H1 (cell line): ENCODE measurements at regions not wholly inside any gene's neighbourhood (a gene's known extent, or its start where the extent isn't known, plus 50 kb on each side); places are given as distances from the start of the nearest gene placed in this dataset.

Experiments used
- CTCF ChIA-PET: fragments of 300-600 bp; sonication (Branson Sonifier 250); formaldehyde crosslinking; loops from one replicate; lab custom pipeline; 2021; ENCODE audit not compliant: partially characterized antibody; lab: Charles Lee
- POLR2A ChIA-PET: fragments of 300-600 bp; sonication (Branson Sonifier 250); formaldehyde crosslinking; loops from one replicate; lab custom pipeline; 2021; ENCODE audit warnings: inconsistent platforms; ENCODE audit not compliant: partially characterized antibody; lab: Charles Lee
- DNase-seq, 2 experiments: peaks; one replicate each; pipeline versions ENCODE4 v3.0.0 to v3.0.0-alpha.2; 2010 to 2022; ENCODE audit warnings: low spot score in 2 of 2, low read depth in 1 of 2, mixed read lengths in 1 of 2
- FAIRE-seq: peaks from 2 replicates; lab custom pipeline; 2011; peaks lifted over from hg19 to GRCh38; lab: Jason Lieb, UNC
- H2AFZ ChIP-seq: 2 replicates; pipeline ENCODE4 v1.8.1; 2012; ENCODE audit warnings: low read length, inconsistent platforms
- H2AK5ac ChIP-seq: 2 replicates; pipeline ENCODE4 v1.6.1; 2013; ENCODE audit warnings: low read depth, low read length
- H2BK120ac ChIP-seq: replicated peaks from 2 replicates; pipeline ENCODE3; 2013; ENCODE audit warnings: low read depth, low read length, inconsistent platforms
- H2BK12ac ChIP-seq: 2 replicates; pipeline ENCODE4 v1.6.1; 2013; ENCODE audit warnings: low read depth, low read length
- H2BK15ac ChIP-seq: 2 replicates; pipeline ENCODE4 v1.6.1; 2013; ENCODE audit warnings: low read length
- H2BK20ac ChIP-seq: 2 replicates; pipeline ENCODE4 v1.6.1; 2013; ENCODE audit warnings: low read length
- H2BK5ac ChIP-seq: 2 replicates; pipeline ENCODE4 v1.6.1; 2013; ENCODE audit warnings: low read depth, low read length
- H3K14ac ChIP-seq: 2 replicates; pipeline ENCODE4 v1.6.1; 2013; ENCODE audit warnings: inconsistent platforms; ENCODE audit not compliant: insufficient read length
- H3K18ac ChIP-seq: 2 replicates; pipeline ENCODE4 v1.6.1; 2013; ENCODE audit warnings: low read length; ENCODE audit errors: extremely low read depth
- H3K23ac ChIP-seq: 2 replicates; pipeline ENCODE4 v1.6.1; 2013; ENCODE audit warnings: inconsistent platforms; ENCODE audit not compliant: insufficient read length
- H3K23me2 ChIP-seq: 2 replicates; pipeline ENCODE4 v1.6.1; 2013; ENCODE audit warnings: low read depth, low read length
- H3K27ac ChIP-seq: 2 replicates; pipeline ENCODE4 v1.6.1; 2011; ENCODE audit warnings: low read depth, low read length, inconsistent platforms
- H3K27me3 ChIP-seq, 4 experiments: replicated peaks in 1 of 4; 1 replicate in 1 of 4; 2 replicates in 3 of 4; pipeline versions ENCODE4 v1.6.1 to v1.8.1; 2011 to 2013; ENCODE audit warnings: low read length in 3 of 4, mild to moderate bottlenecking in 3 of 4, inconsistent platforms in 2 of 4, mixed read lengths in 2 of 4, moderate library complexity in 1 of 4; ENCODE audit not compliant: control insufficient read depth in 3 of 4, insufficient read depth in 3 of 4; ENCODE audit errors: extremely low read depth in 1 of 4
- H3K36me3 ChIP-seq, 4 experiments: 2 replicates each; pipeline versions ENCODE4 v1.6.1 to v1.8.1; 2011 to 2013; ENCODE audit warnings: mild to moderate bottlenecking in 4 of 4, low read length in 3 of 4, moderate library complexity in 2 of 4, control low read depth in 1 of 4, inconsistent platforms in 1 of 4; ENCODE audit not compliant: insufficient read depth in 4 of 4, control insufficient read depth in 2 of 4
- H3K4ac ChIP-seq: replicated peaks from 2 replicates; pipeline ENCODE3; 2013; ENCODE audit warnings: low read length, low read depth, mixed read lengths, inconsistent platforms; ENCODE audit not compliant: insufficient read length
- H3K4me1 ChIP-seq, 4 experiments: replicated peaks in 1 of 4; 1 replicate in 1 of 4; 2 replicates in 3 of 4; pipeline versions ENCODE4 v1.6.1 to v1.8.1; 2011 to 2013; ENCODE audit warnings: low read length in 3 of 4, inconsistent platforms in 2 of 4, mixed read lengths in 1 of 4; ENCODE audit not compliant: insufficient read depth in 4 of 4, control insufficient read depth in 3 of 4
- H3K4me2 ChIP-seq, 2 experiments: 2 replicates each; pipeline versions ENCODE4 v1.6.1 to v1.8.1; 2011 to 2013; ENCODE audit warnings: low read depth in 2 of 2, low read length in 2 of 2, control low read depth in 1 of 2, inconsistent platforms in 1 of 2, mild to moderate bottlenecking in 1 of 2; ENCODE audit not compliant: insufficient read depth in 1 of 2
- H3K4me3 ChIP-seq, 4 experiments: fragments of 200-600, 300-600 bp in 1 of 4; sonication (generic), shearing (Covaris generic), sonication (Bioruptor Twin) in 1 of 4; 2 replicates each; pipeline versions ENCODE4 v1.5.1 to v1.8.1; 2011 to 2016; ENCODE audit warnings: low read length in 4 of 4, low read depth in 3 of 4, control low read depth in 2 of 4, inconsistent platforms in 2 of 4, mild to moderate bottlenecking in 2 of 4, mixed read lengths in 1 of 4, moderate library complexity in 1 of 4; ENCODE audit not compliant: insufficient read depth in 2 of 4; ENCODE audit errors: extremely low read depth in 1 of 4
- H3K56ac ChIP-seq: replicated peaks from 2 replicates; pipeline ENCODE3; 2013; ENCODE audit warnings: low read depth, mild to moderate bottlenecking, mixed read lengths, low read length, inconsistent platforms; ENCODE audit not compliant: insufficient read length
- H3K79me1 ChIP-seq: 2 replicates; pipeline ENCODE4 v1.6.1; 2013; ENCODE audit warnings: low read depth, low read length, control low read depth
- H3K79me2 ChIP-seq, 2 experiments: 2 replicates each; pipeline versions ENCODE4 v1.6.1 to v1.8.1; 2012 to 2013; ENCODE audit warnings: low read length in 2 of 2, mild to moderate bottlenecking in 2 of 2, inconsistent platforms in 1 of 2; ENCODE audit not compliant: insufficient read depth in 2 of 2, control insufficient read depth in 1 of 2
- H3K9ac ChIP-seq, 4 experiments: replicated peaks in 1 of 4; 1 replicate in 1 of 4; 2 replicates in 3 of 4; pipeline versions ENCODE4 v1.6.1 to v1.8.1; 2011 to 2013; ENCODE audit warnings: low read depth in 3 of 4, low read length in 3 of 4, control low read depth in 2 of 4, mild to moderate bottlenecking in 2 of 4, moderate library complexity in 2 of 4, inconsistent platforms in 1 of 4; ENCODE audit errors: extremely low read depth in 1 of 4
- H3K9me3 ChIP-seq, 2 experiments: 2 replicates each; pipeline versions ENCODE4 v1.6.1 to v1.8.1; 2012 to 2013; ENCODE audit warnings: mild to moderate bottlenecking in 2 of 2, moderate library complexity in 2 of 2, control low read depth in 1 of 2, inconsistent platforms in 1 of 2, low read depth in 1 of 2, low read length in 1 of 2, mixed read lengths in 1 of 2; ENCODE audit not compliant: insufficient read depth in 2 of 2
- H4K20me1 ChIP-seq, 2 experiments: replicated peaks in 1 of 2; 2 replicates each; pipeline versions ENCODE3 to v1.8.1; 2011 to 2013; ENCODE audit warnings: inconsistent platforms in 2 of 2, low read length in 2 of 2, mild to moderate bottlenecking in 1 of 2; ENCODE audit not compliant: insufficient read depth in 2 of 2, control insufficient read depth in 1 of 2
- H4K5ac ChIP-seq: 2 replicates; pipeline ENCODE4 v1.6.1; 2013; ENCODE audit warnings: low read length, low read depth, mixed read lengths, inconsistent platforms; ENCODE audit not compliant: insufficient read length
- H4K8ac ChIP-seq: 2 replicates; pipeline ENCODE4 v1.8.0; 2013; ENCODE audit warnings: mild to moderate bottlenecking, moderate library complexity, low read length, inconsistent platforms; ENCODE audit not compliant: insufficient read depth; ENCODE audit errors: extremely low read depth
- H4K91ac ChIP-seq: replicated peaks from 2 replicates; pipeline ENCODE3; 2013; ENCODE audit warnings: low read length, mixed read lengths, inconsistent platforms; ENCODE audit not compliant: insufficient read length
- E2F6 ChIP-seq: IDR thresholded peaks from 2 replicates; pipeline ENCODE4 v1.6.1; 2012; ENCODE audit warnings: inconsistent platforms
- GTF2F1 ChIP-seq: IDR thresholded peaks from 2 replicates; pipeline ENCODE4 v1.6.1; 2012; ENCODE audit warnings: low read depth, low read length, improper control_type of control experiment, borderline replicate concordance
- POU5F1 ChIP-seq: IDR thresholded peaks from 2 replicates; pipeline ENCODE4 v1.6.1; 2011; ENCODE audit warnings: low read depth, mild to moderate bottlenecking, low read length, moderate library complexity
- RBBP5 ChIP-seq: IDR thresholded peaks from 2 replicates; pipeline ENCODE4 v1.7.1; 2012; ENCODE audit warnings: low read depth, mild to moderate bottlenecking, inconsistent platforms, low read length, moderate library complexity, borderline replicate concordance
- SIRT6 ChIP-seq: IDR thresholded peaks from one replicate; pipeline ENCODE4 v1.7.1; 2012; ENCODE audit warnings: low read length, inconsistent platforms
- TEAD4 ChIP-seq: IDR thresholded peaks from 2 replicates; pipeline ENCODE4 v1.6.1; 2012; ENCODE audit warnings: low read depth, low read length, inconsistent platforms, mixed read lengths
- WGBS, 2 experiments: shearing (Covaris generic) in 1 of 2; methylation state at CpG; one replicate each; pipeline versions ENCODE4 v1.1.6 to v1.1.7; 2013 to 2015; ENCODE audit warnings: low lambda C conversion rate in 2 of 2, mixed read lengths in 2 of 2, inconsistent platforms in 1 of 2, low coverage in 1 of 2, missing lambda C conversion rate in 1 of 2; ENCODE audit not compliant: insufficient replicate concordance in 2 of 2, insufficient coverage in 1 of 2, insufficient read length in 1 of 2; ENCODE audit errors: extremely low coverage in 1 of 2, missing lambda C conversion rate in 1 of 2; 5-methylcytosine and 5-hydroxymethylcytosine counted together

- H2BK120ac ChIP-seq: no peak overlapping the region
- H3K79me1 ChIP-seq: peaks cover 2% of the 10 kb centered on the region; the same call in 1 of the 2 replicates
- peak overlapping the region; percentile 37; the same call in 1 of the 2 replicates for H4K8ac ChIP-seq
- no peaks in the 10 kb centered on the region; a peak in 2 of 7 replicates for H3K27me3 ChIP-seq
- FAIRE-seq (no peak), DNase-seq (no peak)
- no peak overlapping the region for H3K4ac ChIP-seq
- 89% methylated on average over 15 of the region's 20 CpGs; no CpG with 5 or more reads in 1 of the 2 experiments for WGBS, 2 experiments
- ChIA-PET CTCF (interaction anchor here (2.0 kb wide), 1 partner anchor 54 kb away, joined by 4 read pairs; no protein-coding TSS in a partner anchor), POLR2A (no interaction called here)
- no peak overlapping the region for H3K4me3 ChIP-seq
- H2BK12ac ChIP-seq: no peak overlapping the region
- peaks cover 19% of the 10 kb centered on the region; the same call in 1 of the 2 replicates for H3K23me2 ChIP-seq
- H3K23ac ChIP-seq: no peak overlapping the region
- TF ChIP-seq POU5F1: no peak
- no peak for TF ChIP-seq E2F6
- no peak for TF ChIP-seq SIRT6
- no peak for TF ChIP-seq RBBP5
- TF ChIP-seq TEAD4: no peak
- no peak for TF ChIP-seq GTF2F1
- H3K4me2 ChIP-seq: no peak overlapping the region
- H4K5ac ChIP-seq: no peak overlapping the region
- H2AK5ac ChIP-seq: peak overlapping the region; percentile 48; the same call in 1 of the 2 replicates
- H3K9ac ChIP-seq: no peak overlapping the region
- H3K56ac ChIP-seq: no peak overlapping the region
- H4K20me1 ChIP-seq: peaks cover 0 to 4% of the 10 kb centered on the region in 2 experiments
- no peak overlapping the region for H4K91ac ChIP-seq
- H3K14ac ChIP-seq: no peak overlapping the region
- H3K27ac ChIP-seq: no peak overlapping the region
- H3K36me3 ChIP-seq: no peaks in the 10 kb centered on the region
- H2BK5ac ChIP-seq: no peak overlapping the region
- no peak overlapping the region for H2BK15ac ChIP-seq
- no peak overlapping the region for H2AFZ ChIP-seq
- H3K4me1 ChIP-seq: peaks cover 2 to 42% (median 29%) of the 10 kb centered on the region in 4 experiments
- H2BK20ac ChIP-seq: no peak overlapping the region
- no peak overlapping the region for H3K18ac ChIP-seq
- no peaks in the 10 kb centered on the region for H3K9me3 ChIP-seq
- H3K79me2 ChIP-seq: no peaks in the 10 kb centered on the region
Observed at GRCh38 chr4:1575418-1576303, 108.5 kb downstream of the FAM53A start.
